A549 (cell line): ENCODE measurements at regions not wholly inside any gene's neighbourhood (a gene's known extent, or its start where the extent isn't known, plus 50 kb on each side); places are given as distances from the start of the nearest gene placed in this dataset.

Experiments
- BHLHE40 ChIP-seq: IDR thresholded peaks from 2 replicates; pipeline ENCODE4 v1.6.1; 2012; ENCODE audit warnings: low read depth, low read length, inconsistent platforms
- CEBPB ChIP-seq, 2 experiments: fragments of >200 bp in 1 of 2; sonication (Bioruptor Twin) in 1 of 2; formaldehyde crosslinking in 1 of 2; IDR thresholded peaks; 2 replicates each; pipeline ENCODE4 v1.6.1; 2012 to 2016
- CHD2 ChIP-seq: fragments of 150-350 bp; IDR thresholded peaks from 2 replicates; pipeline ENCODE4 v1.6.1; 2014; ENCODE audit warnings: low read length; ENCODE audit not compliant: partially characterized antibody
- EP300 ChIP-seq, 2 experiments: fragments of >200 bp; sonication (Bioruptor Twin); formaldehyde crosslinking; IDR thresholded peaks; 2 replicates in 1 of 2; 3 replicates in 1 of 2; pipeline ENCODE4 v1.6.1; 2016 to 2017
- HMGXB4 ChIP-seq: fragments of 250-450 bp; sonication (Bioruptor Pico); IDR thresholded peaks from 2 replicates; pipeline ENCODE4 v1.5.0; 2021; ENCODE audit warnings: mild to moderate bottlenecking, moderate library complexity, borderline replicate concordance
- MYC ChIP-seq: IDR thresholded peaks from 2 replicates; pipeline ENCODE4 v1.6.1; 2012; ENCODE audit warnings: mild to moderate bottlenecking, inconsistent platforms, low read length, improper control_type of control experiment, borderline replicate concordance
- POLR2A ChIP-seq: IDR thresholded peaks from 2 replicates; pipeline ENCODE4 v1.6.1; 2012; ENCODE audit warnings: mild to moderate bottlenecking, low read length
- POLR2AphosphoS2 ChIP-seq: conservative IDR thresholded peaks from 2 replicates; pipeline ENCODE4 v1.6.1; 2012; ENCODE audit warnings: low read length, improper control_type of control experiment, inconsistent platforms
- RAD21 ChIP-seq, 2 experiments: fragments of >200 bp in 1 of 2; sonication (Bioruptor Twin) in 1 of 2; formaldehyde crosslinking in 1 of 2; IDR thresholded peaks in 1 of 2; conservative IDR thresholded peaks in 1 of 2; 2 replicates in 1 of 2; 3 replicates in 1 of 2; pipeline ENCODE4 v1.6.1; 2012 to 2018; ENCODE audit warnings: inconsistent platforms in 1 of 2
- RFX5 ChIP-seq: fragments of 450-650 bp; IDR thresholded peaks from 2 replicates; pipeline ENCODE4 v1.7.1; 2014; ENCODE audit warnings: antibody characterized with exemption, mild to moderate bottlenecking, moderate library complexity
- RNF2 ChIP-seq: fragments of 200-600 bp; sonication (generic); IDR thresholded peaks from 2 replicates; pipeline ENCODE4 v1.6.1; 2016; ENCODE audit warnings: low read depth, mild to moderate bottlenecking, antibody characterized with exemption, moderate library complexity, borderline replicate concordance
- TF ChIP-seq, protein P1 (sequence below): fragments of >200 bp; sonication (Bioruptor Twin); formaldehyde crosslinking; IDR thresholded peaks from 3 replicates; pipeline ENCODE4 v1.5.1; 2016
- TF ChIP-seq, protein P2 (sequence below): IDR thresholded peaks from 2 replicates; pipeline ENCODE4 v1.6.1; 2012
- TF ChIP-seq, protein P3 (sequence below): fragments of >200 bp; sonication (Bioruptor Twin); formaldehyde crosslinking; IDR thresholded peaks from 2 replicates; pipeline ENCODE4 v1.6.1; 2016

- TF ChIP-seq, protein P1, sequence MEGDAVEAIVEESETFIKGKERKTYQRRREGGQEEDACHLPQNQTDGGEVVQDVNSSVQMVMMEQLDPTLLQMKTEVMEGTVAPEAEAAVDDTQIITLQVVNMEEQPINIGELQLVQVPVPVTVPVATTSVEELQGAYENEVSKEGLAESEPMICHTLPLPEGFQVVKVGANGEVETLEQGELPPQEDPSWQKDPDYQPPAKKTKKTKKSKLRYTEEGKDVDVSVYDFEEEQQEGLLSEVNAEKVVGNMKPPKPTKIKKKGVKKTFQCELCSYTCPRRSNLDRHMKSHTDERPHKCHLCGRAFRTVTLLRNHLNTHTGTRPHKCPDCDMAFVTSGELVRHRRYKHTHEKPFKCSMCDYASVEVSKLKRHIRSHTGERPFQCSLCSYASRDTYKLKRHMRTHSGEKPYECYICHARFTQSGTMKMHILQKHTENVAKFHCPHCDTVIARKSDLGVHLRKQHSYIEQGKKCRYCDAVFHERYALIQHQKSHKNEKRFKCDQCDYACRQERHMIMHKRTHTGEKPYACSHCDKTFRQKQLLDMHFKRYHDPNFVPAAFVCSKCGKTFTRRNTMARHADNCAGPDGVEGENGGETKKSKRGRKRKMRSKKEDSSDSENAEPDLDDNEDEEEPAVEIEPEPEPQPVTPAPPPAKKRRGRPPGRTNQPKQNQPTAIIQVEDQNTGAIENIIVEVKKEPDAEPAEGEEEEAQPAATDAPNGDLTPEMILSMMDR, result no peak
- TF ChIP-seq POLR2AphosphoS2 (no peak), HMGXB4 (CRISPR knock-in tag) (no peak), BHLHE40 (no peak), CHD2 (no peak), POLR2A (no peak), RFX5 (no peak), EP300 (IDR thresholded peaks at IDR 0.05) (no peak), RNF2 (no peak), CEBPB (IDR thresholded peaks at IDR 0.05) (no peak), MYC (no peak), RAD21 (conservative IDR thresholded peaks at IDR 0.05 in 1 of 2, IDR thresholded peaks at IDR 0.05 in 1 of 2) (no peak)
- TF ChIP-seq, protein P2, sequence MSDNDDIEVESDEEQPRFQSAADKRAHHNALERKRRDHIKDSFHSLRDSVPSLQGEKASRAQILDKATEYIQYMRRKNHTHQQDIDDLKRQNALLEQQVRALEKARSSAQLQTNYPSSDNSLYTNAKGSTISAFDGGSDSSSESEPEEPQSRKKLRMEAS, result no peak
- TF ChIP-seq, protein P3, sequence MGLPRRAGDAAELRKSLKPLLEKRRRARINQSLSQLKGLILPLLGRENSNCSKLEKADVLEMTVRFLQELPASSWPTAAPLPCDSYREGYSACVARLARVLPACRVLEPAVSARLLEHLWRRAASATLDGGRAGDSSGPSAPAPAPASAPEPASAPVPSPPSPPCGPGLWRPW, result no peak
Observed at GRCh38 chr13:44271915-44272341, 101.7 kb upstream of the SERP2 start.
